Large intestine (tissue), 3 donors: ENCODE measurements at regions not wholly inside any gene's neighbourhood (a gene's known extent, or its start where the extent isn't known, plus 50 kb on each side); places are given as distances from the start of the nearest gene placed in this dataset.

Experiments used
- DNase-seq, 2 donors: peaks; one replicate each; pipeline versions ENCODE4 v3.0.0 to v3.0.0-alpha.2; 2013
- H3K27ac ChIP-seq: one replicate; pipeline ENCODE4 v1.5.1; 2013; ENCODE audit warnings: low read length
- H3K27me3 ChIP-seq: 2 replicates; pipeline ENCODE4 v1.6.1; 2013; ENCODE audit warnings: low read length; ENCODE audit not compliant: control insufficient read depth, insufficient read depth
- H3K36me3 ChIP-seq: 2 replicates; pipeline ENCODE4 v1.6.1; 2013; ENCODE audit warnings: low read length; ENCODE audit not compliant: control insufficient read depth, insufficient read depth
- H3K4me1 ChIP-seq: one replicate; pipeline ENCODE4 v1.6.1; 2013; ENCODE audit warnings: low read length; ENCODE audit not compliant: control insufficient read depth, insufficient read depth
- H3K4me3 ChIP-seq: one replicate; pipeline ENCODE4 v1.5.1; 2013; ENCODE audit warnings: low read length
- H3K9me3 ChIP-seq: one replicate; pipeline ENCODE4 v1.6.1; 2013; ENCODE audit warnings: mild to moderate bottlenecking, low read depth, low read length, moderate library complexity; ENCODE audit not compliant: control insufficient read depth
- WGBS: methylation state at CpG from one replicate; pipeline ENCODE4 v1.1.5; 2013; ENCODE audit warnings: low lambda C conversion rate; ENCODE audit not compliant: insufficient coverage; 5-methylcytosine and 5-hydroxymethylcytosine counted together

- peaks cover 4% of the 10 kb centered on the region for H3K9me3 ChIP-seq
- H3K4me3 ChIP-seq: no peak overlapping the region
- no CpG with 5 or more reads among the region's 1 CpG for WGBS
- no peaks in the 10 kb centered on the region for H3K36me3 ChIP-seq
- no peaks in the 10 kb centered on the region for H3K27me3 ChIP-seq
- H3K27ac ChIP-seq: no peak overlapping the region
- DNase-seq: no peak
- H3K4me1 ChIP-seq: no peaks in the 10 kb centered on the region
Measured at GRCh38 chr5:61596265-61596664, 264.2 kb downstream of the ZSWIM6 start.

GRCh38 chr5:61597684-61598083 lies 265.6 kb downstream of the ZSWIM6 start:
- Histone ChIP-seq H3K27me3 (no peaks in the 10 kb centered on the region), H3K36me3 (no peaks in the 10 kb centered on the region), H3K4me3 (no peak overlapping the region), H3K9me3 (peaks cover 4% of the 10 kb centered on the region), H3K4me1 (no peaks in the 10 kb centered on the region), H3K27ac (no peak overlapping the region)
- no peak for DNase-seq

- no CpG with 5 or more reads among the region's 3 CpGs for WGBS
- no peaks in the 10 kb centered on the region for H3K36me3 ChIP-seq
- DNase-seq: no peak
- no peak overlapping the region for H3K4me3 ChIP-seq
- no peaks in the 10 kb centered on the region for H3K4me1 ChIP-seq
- H3K27ac ChIP-seq: no peak overlapping the region
- no peaks in the 10 kb centered on the region for H3K27me3 ChIP-seq
- H3K9me3 ChIP-seq: peaks cover 4% of the 10 kb centered on the region
Measured at GRCh38 chr5:61598126-61598525, 266.1 kb downstream of the ZSWIM6 start.

- peaks cover 4% of the 10 kb centered on the region for H3K9me3 ChIP-seq
- DNase-seq: peak; percentile 12 to 50
- H3K36me3 ChIP-seq: no peaks in the 10 kb centered on the region
- no peak overlapping the region for H3K4me3 ChIP-seq
- WGBS: no CpG with 5 or more reads among the region's 5 CpGs
- H3K27ac ChIP-seq: peak overlapping the region; percentile 8
- no peaks in the 10 kb centered on the region for H3K4me1 ChIP-seq
- H3K27me3 ChIP-seq: no peaks in the 10 kb centered on the region
Measured at GRCh38 chr5:61599370-61600122, 267.5 kb downstream of the ZSWIM6 start.

GRCh38 chr5:61600123-61600444 lies 268.0 kb downstream of the ZSWIM6 start:
- H3K4me1 ChIP-seq: no peaks in the 10 kb centered on the region
- H3K4me3 ChIP-seq: no peak overlapping the region
- H3K27ac ChIP-seq: no peak overlapping the region
- no peak for DNase-seq
- no peaks in the 10 kb centered on the region for H3K36me3 ChIP-seq
- H3K9me3 ChIP-seq: peaks cover 4% of the 10 kb centered on the region
- H3K27me3 ChIP-seq: no peaks in the 10 kb centered on the region

GRCh38 chr5:61600945-61601511 lies 269.0 kb downstream of the ZSWIM6 start:
- Histone ChIP-seq H3K27me3 (no peaks in the 10 kb centered on the region), H3K9me3 (peaks cover 4% of the 10 kb centered on the region), H3K4me1 (no peaks in the 10 kb centered on the region), H3K36me3 (no peaks in the 10 kb centered on the region), H3K27ac (no peak overlapping the region), H3K4me3 (no peak overlapping the region)
- 100% methylated on average over 2 of the region's 5 CpGs for WGBS
- DNase-seq: no peak

- 88% methylated on average over 1 of the region's 6 CpGs for WGBS
Measured at GRCh38 chr5:61603211-61603908, 271.3 kb downstream of the ZSWIM6 start.

GRCh38 chr5:61604076-61605025 lies 272.3 kb downstream of the ZSWIM6 start:
- Histone ChIP-seq H3K36me3 (no peaks in the 10 kb centered on the region), H3K9me3 (no peaks in the 10 kb centered on the region), H3K4me1 (no peaks in the 10 kb centered on the region), H3K4me3 (no peak overlapping the region), H3K27me3 (no peaks in the 10 kb centered on the region), H3K27ac (no peak overlapping the region)
- no CpG with 5 or more reads among the region's 8 CpGs for WGBS
- DNase-seq: no peak

More at GRCh38 chr5:61603211-61603908, 271.3 kb downstream of the ZSWIM6 start:
- Histone ChIP-seq H3K4me1 (no peaks in the 10 kb centered on the region), H3K36me3 (no peaks in the 10 kb centered on the region), H3K27me3 (no peaks in the 10 kb centered on the region), H3K27ac (no peak overlapping the region), H3K4me3 (no peak overlapping the region), H3K9me3 (no peaks in the 10 kb centered on the region)
- DNase-seq: no peak

- Histone ChIP-seq H3K4me1 (no peaks in the 10 kb centered on the region), H3K36me3 (no peaks in the 10 kb centered on the region), H3K4me3 (no peak overlapping the region), H3K27ac (no peak overlapping the region), H3K27me3 (peaks cover 2% of the 10 kb centered on the region), H3K9me3 (no peaks in the 10 kb centered on the region)
- WGBS: 100% methylated on average over 2 of the region's 9 CpGs
- DNase-seq: no peak
Measured at GRCh38 chr5:61609840-61610677, 278.0 kb downstream of the ZSWIM6 start.
